ENCODE measurements at regions not wholly inside any gene's neighbourhood (a gene's known extent, or its start where the extent isn't known, plus 50 kb on each side); places are given as distances from the start of the nearest gene placed in this dataset.

DNA sequence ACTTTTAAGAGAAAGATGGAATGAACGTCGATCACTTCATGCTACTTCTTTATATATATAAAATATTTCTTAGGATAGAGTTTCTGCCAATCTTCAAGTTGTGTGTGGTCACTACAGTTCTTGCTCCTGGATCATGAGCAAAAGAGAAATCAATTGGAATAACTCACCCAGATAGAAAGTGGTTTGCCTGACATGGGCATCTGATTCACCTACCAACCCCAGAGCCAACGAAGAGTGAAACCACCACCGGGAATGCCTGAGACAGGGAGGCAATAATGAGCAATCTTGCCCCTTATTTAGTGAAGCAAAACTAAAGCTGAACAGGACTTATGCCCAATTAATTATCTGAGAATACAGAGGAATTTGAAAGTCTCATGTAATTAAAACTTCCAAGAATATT lies 250.2 kb upstream of the REG3G start:
- no peak overlapping the region for H2BK15ac ChIP-seq (ENCODE audit: low read depth, low read length)
- no peak overlapping the region for H3K23ac ChIP-seq (ENCODE audit: insufficient read length, low read depth, low read length)
- no peaks in the 10 kb centered on the region for H3K23me2 ChIP-seq (ENCODE audit: insufficient read length, low read depth, low read length, poor library complexity, severe bottlenecking)
- H2BK12ac ChIP-seq (ENCODE audit: insufficient read length, low read depth, low read length): no peak overlapping the region
- H2AFZ ChIP-seq (ENCODE audit: low read length): no peak overlapping the region
- H3T11ph ChIP-seq (ENCODE audit: low read length): no peak overlapping the region
- no peak overlapping the region for H3K18ac ChIP-seq (ENCODE audit: insufficient read length, low read depth, low read length)
- H2BK5ac ChIP-seq (ENCODE audit: insufficient read length, low read length): no peak overlapping the region
- no peak overlapping the region for H2BK20ac ChIP-seq (ENCODE audit: low read depth, low read length, poor library complexity, severe bottlenecking)
- no CpG with 5 or more reads among the region's 4 CpGs for whole genome bisulfite sequencing (ENCODE audit: extremely low coverage, insufficient read length, low lambda C conversion rate)
- no peaks in the 10 kb centered on the region for H3K27me3 ChIP-seq (ENCODE audit: insufficient read depth, low read length)
- no peak for TF ChIP-seq CTCF (conservative IDR thresholded peaks at IDR 0.05)
- no peak overlapping the region for H3K56ac ChIP-seq (ENCODE audit: insufficient read length, low read depth, low read length)
- no peak overlapping the region for H4K5ac ChIP-seq (ENCODE audit: insufficient read length, low read depth, low read length)
- Mint-ChIP-seq H3K27ac (no peak overlapping the region), H3K4me3 (no peak overlapping the region), H3K4me1 (no peaks in the 10 kb centered on the region), H3K27me3 (ENCODE audit: low read depth) (peaks cover 2% of the 10 kb centered on the region; the same call in 1 of the 2 replicates), H3K9me3 (peaks cover 2 to 3% of the 10 kb centered on the region in 2 experiments; a peak in 1 of 5 replicates), H3K36me3 (ENCODE audit: insufficient read depth in 1 of 3, low read depth in 3 of 3) (no peaks in the 10 kb centered on the region; a peak in 1 of 7 replicates)
- H3K27ac ChIP-seq (ENCODE audit: insufficient read length, low read depth, low read length): no peak overlapping the region
- H2BK120ac ChIP-seq (ENCODE audit: low read depth, low read length, poor library complexity, severe bottlenecking): no peak overlapping the region
- H3K9me3 ChIP-seq (ENCODE audit: control insufficient read depth, low read depth, low read length): no peaks in the 10 kb centered on the region
- no peak overlapping the region for H3K9ac ChIP-seq (ENCODE audit: extremely low read depth, insufficient read length, low read length)
- no peak overlapping the region for H3K4me2 ChIP-seq (ENCODE audit: insufficient read depth, insufficient read length, low read length)
- no peak overlapping the region for H3K14ac ChIP-seq (ENCODE audit: insufficient read depth, low read length)
- no peak overlapping the region for H3K4ac ChIP-seq (ENCODE audit: low read depth, low read length)
- H4K8ac ChIP-seq (replicated peaks; ENCODE audit: insufficient read length, low read depth, low read length): no peak overlapping the region
- no peak overlapping the region for H2AK5ac ChIP-seq (ENCODE audit: insufficient read length, low read length)
- no peak for DNase-seq
- H3K79me2 ChIP-seq (ENCODE audit: insufficient read depth, low read length): no peaks in the 10 kb centered on the region
- no peaks in the 10 kb centered on the region for H4K20me1 ChIP-seq (ENCODE audit: control insufficient read depth, insufficient read depth, insufficient read length)
- no peaks in the 10 kb centered on the region for H3K4me1 ChIP-seq (ENCODE audit: insufficient read depth, low read length)
- no peak overlapping the region for H4K91ac ChIP-seq (ENCODE audit: insufficient read length, low read depth, low read length)
- no peaks in the 10 kb centered on the region for H3K79me1 ChIP-seq (ENCODE audit: insufficient read depth, low read depth, low read length, poor library complexity, severe bottlenecking)

Data from H9 (cell line).